ENCODE measurements at regions not wholly inside any gene's neighbourhood (a gene's known extent, or its start where the extent isn't known, plus 50 kb on each side); places are given as distances from the start of the nearest gene placed in this dataset.

- TF ChIP-seq POLR2A (IDR thresholded peaks at IDR 0.05) (no peak), CTCF (IDR thresholded peaks at IDR 0.05) (no peak)
- no peaks in the 10 kb centered on the region for H3K4me1 ChIP-seq
- no peaks in the 10 kb centered on the region for H3K9me3 ChIP-seq
- H3K4me3 ChIP-seq (replicated peaks in 1 of 3): no peak overlapping the region
- intact Hi-C loops (cut with DNase I): no loop called here
- no peak for DNase-seq
- H3K27ac ChIP-seq: no peak overlapping the region
- H3K27me3 ChIP-seq: no peaks in the 10 kb centered on the region
- 50 to 70% methylated on average over 1 of the region's 1 CpG for WGBS, 2 donors
- H3K36me3 ChIP-seq: no peaks in the 10 kb centered on the region
Observed at GRCh38 chr4:162706051-162706450, 460.6 kb downstream of the NAF1 start.

DNA sequence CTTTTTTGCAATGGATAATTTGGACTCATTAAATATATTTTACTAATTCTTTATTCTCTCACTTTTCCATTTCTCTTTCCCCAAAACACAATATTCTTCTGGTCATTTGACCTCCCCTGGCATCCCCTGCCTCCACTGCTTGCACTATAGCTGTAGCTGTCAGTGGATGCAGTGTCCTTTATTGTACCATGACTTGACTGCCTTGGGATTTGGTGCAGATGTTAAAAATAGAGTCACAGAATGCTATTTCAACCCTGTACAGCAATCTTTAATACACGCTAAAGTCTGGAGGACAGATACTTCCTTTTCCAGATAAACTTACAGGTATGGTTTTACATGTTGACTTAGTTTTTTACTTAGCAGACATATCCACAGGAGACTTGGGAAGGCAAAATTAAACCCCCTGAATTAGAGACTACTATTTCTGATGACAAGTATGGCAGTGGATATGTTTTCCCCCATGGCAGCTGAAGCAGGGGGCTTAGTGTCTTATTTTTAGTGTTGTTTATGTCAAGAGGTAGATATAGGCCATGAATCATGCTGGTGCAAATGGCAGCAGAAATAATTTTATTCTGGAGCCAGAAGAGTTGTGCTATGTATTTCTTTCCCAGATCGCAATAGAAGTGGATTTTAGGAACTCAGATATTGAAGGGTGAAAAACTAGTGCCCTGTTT, 461.4 kb downstream of the NAF1 start:
- intact Hi-C loops (cut with DNase I): no loop called here
- no peak for TF ChIP-seq CTCF (IDR thresholded peaks at IDR 0.05)
- TF ChIP-seq POLR2A (IDR thresholded peaks at IDR 0.05): no peak
- WGBS, 2 donors: 81 to 83% methylated on average over 2 of the region's 2 CpGs
- H3K4me1 ChIP-seq: no peaks in the 10 kb centered on the region
- H3K27me3 ChIP-seq: no peaks in the 10 kb centered on the region
- no peak overlapping the region for H3K27ac ChIP-seq
- no peaks in the 10 kb centered on the region for H3K9me3 ChIP-seq
- H3K4me3 ChIP-seq (replicated peaks in 1 of 3): no peak overlapping the region
- no peaks in the 10 kb centered on the region for H3K36me3 ChIP-seq
- DNase-seq: no peak

GRCh38 chr4:162700815-162701361, 465.8 kb downstream of the NAF1 start:
- WGBS, 2 donors: 82 to 85% methylated on average over 3 of the region's 3 CpGs
- no peak for DNase-seq
- no peak overlapping the region for H3K27ac ChIP-seq
- intact Hi-C loops (cut with DNase I): no loop called here
- no peaks in the 10 kb centered on the region for H3K4me1 ChIP-seq
- H3K4me3 ChIP-seq (replicated peaks in 1 of 3): no peak overlapping the region
- H3K9me3 ChIP-seq: no peaks in the 10 kb centered on the region
- no peaks in the 10 kb centered on the region for H3K27me3 ChIP-seq
- H3K36me3 ChIP-seq: no peaks in the 10 kb centered on the region
- TF ChIP-seq CTCF (IDR thresholded peaks at IDR 0.05) (no peak), POLR2A (IDR thresholded peaks at IDR 0.05) (no peak)

DNA sequence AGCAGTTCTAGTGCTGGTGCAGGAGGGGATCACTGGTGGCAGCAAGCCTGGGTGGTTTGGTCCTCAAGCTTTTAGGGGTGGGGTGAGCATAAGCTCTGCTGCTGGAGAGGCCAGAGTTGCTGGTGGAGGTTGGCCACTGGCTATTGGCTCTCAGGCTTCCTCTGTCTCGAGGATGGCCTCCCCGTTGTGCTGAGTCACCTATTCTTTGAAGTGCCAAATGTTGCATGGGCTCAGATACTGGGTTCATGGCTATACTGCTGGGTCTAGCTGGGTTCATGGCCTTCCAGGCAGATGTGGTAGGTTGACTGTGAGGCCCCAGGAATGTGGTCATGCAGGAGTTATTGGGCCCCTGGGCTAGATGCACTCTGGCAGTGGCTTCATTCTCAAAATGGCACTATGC, 466.3 kb downstream of the NAF1 start:
- no peak overlapping the region for H3K27ac ChIP-seq
- H3K27me3 ChIP-seq: no peaks in the 10 kb centered on the region
- no peak for DNase-seq
- TF ChIP-seq POLR2A (IDR thresholded peaks at IDR 0.05) (no peak), CTCF (IDR thresholded peaks at IDR 0.05) (no peak)
- H3K4me1 ChIP-seq: no peaks in the 10 kb centered on the region
- no peaks in the 10 kb centered on the region for H3K36me3 ChIP-seq
- WGBS, 2 donors: 74 to 91% methylated on average over 2 of the region's 2 CpGs
- intact Hi-C loops (cut with DNase I): no loop called here
- no peak overlapping the region for H3K4me3 ChIP-seq (replicated peaks in 1 of 3)
- no peaks in the 10 kb centered on the region for H3K9me3 ChIP-seq

DNA sequence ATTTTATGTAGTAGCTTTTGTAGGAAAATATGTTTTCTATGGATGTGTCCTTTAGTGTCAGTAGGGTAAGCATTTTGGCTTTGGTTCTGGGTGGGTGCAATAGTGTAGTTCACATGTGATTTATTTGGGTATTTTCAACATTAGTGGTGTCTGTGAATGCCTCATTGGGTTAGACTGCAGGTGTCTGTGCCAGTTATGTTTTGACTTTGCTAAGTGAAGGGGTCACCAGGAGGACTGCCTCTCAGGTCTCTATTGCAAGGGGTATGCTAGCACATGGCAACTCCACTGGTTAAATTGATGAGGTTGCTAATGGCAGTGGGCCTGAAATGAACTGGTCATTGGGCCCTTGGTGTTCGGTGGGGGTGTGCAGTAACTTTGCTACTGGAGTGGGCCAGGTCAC, 467.1 kb downstream of the NAF1 start:
- Histone ChIP-seq H3K4me1 (no peaks in the 10 kb centered on the region), H3K36me3 (no peaks in the 10 kb centered on the region), H3K27ac (no peak overlapping the region), H3K27me3 (no peaks in the 10 kb centered on the region), H3K4me3 (replicated peaks in 1 of 3) (no peak overlapping the region), H3K9me3 (no peaks in the 10 kb centered on the region)
- 86 to 100% methylated on average over 1 of the region's 1 CpG for WGBS, 2 donors
- no peak for TF ChIP-seq POLR2A (IDR thresholded peaks at IDR 0.05)
- TF ChIP-seq CTCF (IDR thresholded peaks at IDR 0.05): no peak
- intact Hi-C loops (cut with DNase I): no loop called here
- no peak for DNase-seq
